ENCODE measurements at regions not wholly inside any gene's neighbourhood (a gene's known extent, or its start where the extent isn't known, plus 50 kb on each side); places are given as distances from the start of the nearest gene placed in this dataset.

GRCh38 chr7:79787623-79788022 is 334.2 kb upstream of the MAGI2 start:
- DNase-seq (ENCODE audit: low read depth) = no peak
- H3K4me3 ChIP-seq (ENCODE audit: low read depth, low read length) = no peak overlapping the region
- no peak for TF ChIP-seq CTCF (IDR thresholded peaks at IDR 0.05; ENCODE audit: control insufficient read depth, extremely low read depth, insufficient read depth)

DNA sequence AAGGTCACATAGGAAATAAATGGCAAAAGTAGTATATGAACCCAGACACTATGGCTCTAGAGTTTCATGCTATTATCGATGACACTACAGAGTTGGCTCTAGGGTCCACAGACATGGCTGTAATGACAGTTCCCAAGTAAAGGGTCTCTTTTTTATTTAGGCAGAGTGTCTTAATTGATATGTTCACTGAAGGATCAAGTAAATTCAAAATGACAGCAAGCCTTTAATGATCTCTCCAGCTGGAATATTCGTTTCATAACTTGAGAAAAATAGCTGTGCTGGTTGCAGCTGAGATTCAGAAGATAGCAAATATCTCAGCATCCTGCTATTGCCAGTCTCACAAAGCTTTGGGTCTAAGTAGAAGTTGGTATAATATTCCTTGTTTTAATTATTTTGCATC is 333.6 kb upstream of the MAGI2 start:
- TF ChIP-seq CTCF (IDR thresholded peaks at IDR 0.05; ENCODE audit: control insufficient read depth, extremely low read depth, insufficient read depth) = no peak
- no peak overlapping the region for H3K4me3 ChIP-seq (ENCODE audit: low read depth, low read length)
- DNase-seq (ENCODE audit: low read depth) = no peak

DNA sequence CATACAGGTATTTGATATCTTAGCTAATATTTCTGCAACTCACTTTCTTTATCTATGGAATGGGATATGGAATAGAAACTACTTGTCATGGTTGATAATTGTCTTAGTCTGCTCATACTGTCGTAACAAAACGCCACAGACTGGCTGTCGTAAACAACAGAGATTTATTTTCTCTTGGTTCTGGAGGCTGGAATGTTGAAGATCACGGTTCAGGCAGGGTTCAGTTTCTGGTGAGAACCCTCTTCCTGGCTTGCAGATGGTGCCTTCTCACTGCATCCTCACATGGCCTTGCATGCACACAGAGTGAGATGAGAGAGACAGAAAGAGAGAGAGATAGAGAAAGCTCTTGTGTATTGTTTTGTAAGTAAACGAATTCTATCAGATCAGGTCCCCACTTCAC is 332.7 kb upstream of the MAGI2 start:
- H3K4me3 ChIP-seq (ENCODE audit: low read depth, low read length) = no peak overlapping the region
- TF ChIP-seq CTCF (IDR thresholded peaks at IDR 0.05; ENCODE audit: control insufficient read depth, extremely low read depth, insufficient read depth) = no peak
- no peak for DNase-seq (ENCODE audit: low read depth)

- DNase-seq (ENCODE audit: low read depth) = no peak
- no peak for TF ChIP-seq CTCF (IDR thresholded peaks at IDR 0.05; ENCODE audit: control insufficient read depth, extremely low read depth, insufficient read depth)
- no peak overlapping the region for H3K4me3 ChIP-seq (ENCODE audit: low read depth, low read length)
Measured at GRCh38 chr7:79785556-79785955, 332.1 kb upstream of the MAGI2 start.

GRCh38 chr7:79782906-79783305 is 329.4 kb upstream of the MAGI2 start:
- TF ChIP-seq CTCF (IDR thresholded peaks at IDR 0.05; ENCODE audit: control insufficient read depth, extremely low read depth, insufficient read depth) = no peak
- no peak overlapping the region for H3K4me3 ChIP-seq (ENCODE audit: low read depth, low read length)
- no peak for DNase-seq (ENCODE audit: low read depth)

GRCh38 chr7:79782256-79782655 is 328.8 kb upstream of the MAGI2 start:
- no peak for TF ChIP-seq CTCF (IDR thresholded peaks at IDR 0.05; ENCODE audit: control insufficient read depth, extremely low read depth, insufficient read depth)
- no peak for DNase-seq (ENCODE audit: low read depth)
- H3K4me3 ChIP-seq (ENCODE audit: low read depth, low read length) = no peak overlapping the region

GRCh38 chr7:79781716-79782115 is 328.2 kb upstream of the MAGI2 start:
- no peak for DNase-seq (ENCODE audit: low read depth)
- TF ChIP-seq CTCF (IDR thresholded peaks at IDR 0.05; ENCODE audit: control insufficient read depth, extremely low read depth, insufficient read depth) = no peak
- no peak overlapping the region for H3K4me3 ChIP-seq (ENCODE audit: low read depth, low read length)
